Endothelial cell (in vitro differentiated cells): ENCODE measurements at regions not wholly inside any gene's neighbourhood (a gene's known extent, or its start where the extent isn't known, plus 50 kb on each side); places are given as distances from the start of the nearest gene placed in this dataset.
"Not testable (repeated sequence)": the region's sequence is repeated elsewhere in the genome, so short reads cannot be mapped to it uniquely, and the experiment has no call there.

Source experiments
- DNase-seq: peaks from one replicate; pipeline ENCODE4 v3.0.0; 2021; ENCODE audit warnings: low spot score
- H3K27ac Mint-ChIP-seq: one replicate; pipeline ENCODE4 v1.8.0; 2021; ENCODE audit warnings: mixed read lengths, inconsistent platforms; ENCODE audit not compliant: unreplicated experiment
- H3K27me3 Mint-ChIP-seq: one replicate; pipeline ENCODE4 v1.8.0; 2021; ENCODE audit warnings: mild to moderate bottlenecking, moderate library complexity, mixed read lengths, inconsistent platforms; ENCODE audit not compliant: unreplicated experiment
- H3K36me3 Mint-ChIP-seq: one replicate; pipeline ENCODE4 v1.8.0; 2021; ENCODE audit warnings: mild to moderate bottlenecking, low read depth, mixed read lengths, inconsistent platforms; ENCODE audit not compliant: unreplicated experiment
- H3K4me1 Mint-ChIP-seq: one replicate; pipeline ENCODE4 v1.8.0; 2021; ENCODE audit warnings: mild to moderate bottlenecking, mixed read lengths, inconsistent platforms; ENCODE audit not compliant: unreplicated experiment
- H3K4me3 Mint-ChIP-seq: one replicate; pipeline ENCODE4 v1.8.0; 2021; ENCODE audit warnings: mild to moderate bottlenecking, mixed read lengths, inconsistent platforms; ENCODE audit not compliant: unreplicated experiment
- H3K9me3 Mint-ChIP-seq: one replicate; pipeline ENCODE4 v1.8.0; 2021; ENCODE audit warnings: mixed read lengths, inconsistent platforms; ENCODE audit not compliant: unreplicated experiment
- CTCF ChIP-seq: fragments of 200-600 bp; sonication (generic); IDR thresholded peaks from one replicate; pipeline ENCODE4 v1.5.0; 2021; ENCODE audit warnings: antibody characterized with exemption; ENCODE audit not compliant: unreplicated experiment

- Mint-ChIP-seq H3K36me3 (no peaks in the 10 kb centered on the region), H3K27ac (no peak overlapping the region), H3K27me3 (no peaks in the 10 kb centered on the region), H3K9me3 (no peaks in the 10 kb centered on the region), H3K4me3 (no peak overlapping the region), H3K4me1 (no peaks in the 10 kb centered on the region)
- DNase-seq, result no peak
- no peak for TF ChIP-seq CTCF
Observed at GRCh38 chr11:23865341-23865975, 631.4 kb upstream of the LUZP2 start.

GRCh38 chr11:23866641-23867040, 630.2 kb upstream of the LUZP2 start:
- Mint-ChIP-seq H3K4me1 (no peaks in the 10 kb centered on the region), H3K4me3 (no peak overlapping the region), H3K36me3 (no peaks in the 10 kb centered on the region), H3K9me3 (no peaks in the 10 kb centered on the region), H3K27ac (no peak overlapping the region), H3K27me3 (no peaks in the 10 kb centered on the region)
- no peak for DNase-seq
- no peak for TF ChIP-seq CTCF

DNA sequence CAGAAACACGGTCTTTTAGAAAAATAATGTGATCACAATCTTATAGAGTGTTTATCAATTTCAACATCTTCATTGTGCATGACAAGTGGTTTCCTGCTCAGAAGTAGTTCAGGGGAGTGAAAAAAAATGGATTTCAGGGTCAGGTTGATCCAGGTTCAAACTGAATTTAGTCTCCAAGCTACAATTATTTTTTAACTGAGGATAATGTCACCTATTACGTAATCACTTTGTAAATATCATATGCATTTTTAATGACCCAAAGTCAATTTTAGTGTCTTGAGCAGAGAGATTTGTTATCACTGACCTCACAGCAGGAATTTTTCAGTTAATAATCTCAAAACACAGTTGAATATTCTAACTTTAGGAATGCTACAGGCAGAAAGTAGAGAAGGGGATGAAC, 627.2 kb upstream of the LUZP2 start:
- Mint-ChIP-seq H3K27me3 (no peaks in the 10 kb centered on the region), H3K4me3 (no peak overlapping the region), H3K27ac (no peak overlapping the region), H3K4me1 (no peaks in the 10 kb centered on the region), H3K36me3 (no peaks in the 10 kb centered on the region), H3K9me3 (no peaks in the 10 kb centered on the region)
- no peak for DNase-seq
- no peak for TF ChIP-seq CTCF

DNA sequence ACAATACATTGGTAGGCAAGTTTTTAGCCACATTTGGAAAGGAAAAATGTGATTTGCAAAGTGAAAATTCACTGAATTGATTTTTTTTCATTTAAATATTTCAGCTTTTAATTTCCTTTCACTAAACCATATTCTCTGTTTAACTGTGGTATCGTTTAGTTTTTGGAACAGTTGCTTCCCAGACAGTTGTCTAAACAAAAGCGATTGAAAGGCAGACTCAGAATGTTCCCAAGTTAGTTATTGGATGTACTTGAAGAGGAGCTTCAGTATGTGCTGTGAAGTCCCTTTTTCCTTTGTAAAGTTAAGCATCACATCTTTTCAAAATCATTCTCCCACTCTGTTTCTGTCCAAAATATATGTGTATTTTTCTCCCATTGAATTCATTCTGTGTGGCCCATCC, 623.4 kb upstream of the LUZP2 start:
- no peaks in the 10 kb centered on the region for H3K27me3 Mint-ChIP-seq
- no peak overlapping the region for H3K4me3 Mint-ChIP-seq
- H3K27ac Mint-ChIP-seq, result no peak overlapping the region
- no peaks in the 10 kb centered on the region for H3K9me3 Mint-ChIP-seq
- no peak for DNase-seq
- no peaks in the 10 kb centered on the region for H3K36me3 Mint-ChIP-seq
- H3K4me1 Mint-ChIP-seq, result no peaks in the 10 kb centered on the region
- TF ChIP-seq CTCF, result no peak

GRCh38 chr11:23875176-23875850, 621.5 kb upstream of the LUZP2 start:
- Mint-ChIP-seq H3K36me3 (no peaks in the 10 kb centered on the region), H3K27ac (no peak overlapping the region), H3K4me3 (no peak overlapping the region), H3K4me1 (no peaks in the 10 kb centered on the region), H3K9me3 (no peaks in the 10 kb centered on the region), H3K27me3 (no peaks in the 10 kb centered on the region)
- no peak for DNase-seq
- no peak for TF ChIP-seq CTCF

DNA sequence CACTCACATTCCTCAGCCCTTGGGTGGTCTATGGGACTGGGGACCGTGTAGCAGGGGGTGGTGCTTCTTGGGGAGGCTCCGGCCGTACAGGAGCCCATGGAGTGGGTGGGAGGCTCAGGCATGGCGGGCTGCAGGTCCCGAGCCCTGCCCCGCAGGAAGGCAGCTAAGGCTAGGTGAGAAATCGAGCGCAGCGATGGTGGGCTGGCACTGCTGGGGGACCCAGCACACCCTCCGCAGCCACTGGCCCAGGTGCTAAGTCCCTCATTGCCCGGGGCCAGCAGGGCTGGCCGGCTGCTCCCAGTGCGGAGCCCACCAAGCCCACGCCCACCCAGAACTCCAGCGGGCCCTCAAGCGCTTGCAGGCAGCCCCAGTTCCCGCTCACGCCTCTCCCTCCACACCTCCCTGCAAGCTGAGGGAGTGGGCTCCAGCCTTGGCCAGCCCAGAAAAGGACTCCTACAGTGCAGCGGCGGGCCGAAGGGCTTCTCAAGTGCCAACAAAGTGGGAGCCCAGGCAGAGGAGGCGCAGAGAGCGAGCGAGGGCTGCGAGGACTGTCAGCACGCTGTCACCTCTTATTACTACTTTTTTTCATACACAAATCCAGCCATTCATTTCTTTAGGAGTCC, 613.3 kb upstream of the LUZP2 start:
- H3K27ac Mint-ChIP-seq, H3K4me3 Mint-ChIP-seq, DNase-seq, H3K4me1 Mint-ChIP-seq, H3K9me3 Mint-ChIP-seq, H3K36me3 Mint-ChIP-seq, H3K27me3 Mint-ChIP-seq: not testable (repeated sequence)
